Duodenal mucosa (tissue), 2 donors: ENCODE measurements at regions not wholly inside any gene's neighbourhood (a gene's known extent, or its start where the extent isn't known, plus 50 kb on each side); places are given as distances from the start of the nearest gene placed in this dataset.
"Not testable (repeated sequence)": the region's sequence is repeated elsewhere in the genome, so short reads cannot be mapped to it uniquely, and the experiment has no call there.

ENCODE experiments used
- H3K27ac ChIP-seq: one replicate; pipeline ENCODE4 v1.7.0; 2013; ENCODE audit warnings: low read depth, low read length
- H3K27me3 ChIP-seq, 2 donors: one replicate each; pipeline ENCODE4 v1.7.0; 2013; ENCODE audit warnings: low read length in 2 of 2, control low read depth in 1 of 2; ENCODE audit not compliant: insufficient read depth in 2 of 2, control insufficient read depth in 1 of 2
- H3K36me3 ChIP-seq, 2 donors: one replicate each; pipeline ENCODE4 v1.7.0; 2013; ENCODE audit warnings: low read length in 2 of 2, control low read depth in 1 of 2; ENCODE audit not compliant: insufficient read depth in 2 of 2, control insufficient read depth in 1 of 2
- H3K4me1 ChIP-seq, 2 donors: one replicate each; pipeline ENCODE4 v1.7.0; 2013; ENCODE audit warnings: low read length in 2 of 2, control low read depth in 1 of 2; ENCODE audit not compliant: insufficient read depth in 2 of 2, control insufficient read depth in 1 of 2
- H3K4me3 ChIP-seq, 2 donors: one replicate each; pipeline ENCODE4 v1.7.0; 2013; ENCODE audit warnings: low read length in 2 of 2, low read depth in 1 of 2
- H3K9ac ChIP-seq, 2 donors: one replicate each; pipeline ENCODE4 v1.7.0; 2013; ENCODE audit warnings: low read length in 2 of 2, low read depth in 1 of 2
- H3K9me3 ChIP-seq, 2 donors: one replicate each; pipeline ENCODE4 v1.7.0; 2013; ENCODE audit warnings: low read length in 2 of 2, control low read depth in 1 of 2; ENCODE audit not compliant: control insufficient read depth in 1 of 2

- Histone ChIP-seq H3K27ac (no peak overlapping the region), H3K9ac (no peak overlapping the region), H3K36me3 (no peaks in the 10 kb centered on the region), H3K9me3 (no peaks in the 10 kb centered on the region), H3K27me3 (no peaks in the 10 kb centered on the region), H3K4me3 (no peak overlapping the region), H3K4me1 (no peaks in the 10 kb centered on the region)
Measured at GRCh38 chr7:138358850-138359341, 101.2 kb upstream of the TRIM24 start.

GRCh38 chr7:138359870-138360559 is 100.0 kb upstream of the TRIM24 start:
- no peaks in the 10 kb centered on the region for H3K9me3 ChIP-seq
- H3K4me1 ChIP-seq = no peaks in the 10 kb centered on the region
- H3K9ac ChIP-seq = no peak overlapping the region
- H3K27me3 ChIP-seq = no peaks in the 10 kb centered on the region
- H3K36me3 ChIP-seq = no peaks in the 10 kb centered on the region
- no peak overlapping the region for H3K27ac ChIP-seq
- no peak overlapping the region for H3K4me3 ChIP-seq

GRCh38 chr7:138363721-138364120 is 96.3 kb upstream of the TRIM24 start:
- H3K27ac ChIP-seq = no peak overlapping the region
- no peaks in the 10 kb centered on the region for H3K27me3 ChIP-seq
- no peaks in the 10 kb centered on the region for H3K36me3 ChIP-seq
- H3K9me3 ChIP-seq = peaks cover 11 to 21% of the 10 kb centered on the region in 2 donors
- no peak overlapping the region for H3K9ac ChIP-seq
- H3K4me3 ChIP-seq = no peak overlapping the region
- no peaks in the 10 kb centered on the region for H3K4me1 ChIP-seq

- H3K4me1 ChIP-seq, H3K27me3 ChIP-seq, H3K4me3 ChIP-seq, H3K9ac ChIP-seq, H3K27ac ChIP-seq, H3K36me3 ChIP-seq: not testable (repeated sequence)
- peaks cover 23 to 38% of the 10 kb centered on the region in 2 donors for H3K9me3 ChIP-seq
Measured at GRCh38 chr7:138366137-138366536, 93.9 kb upstream of the TRIM24 start.

- H3K36me3 ChIP-seq, H3K27ac ChIP-seq, H3K4me1 ChIP-seq, H3K9ac ChIP-seq, H3K4me3 ChIP-seq, H3K27me3 ChIP-seq: not testable (repeated sequence)
- H3K9me3 ChIP-seq = peaks cover 23 to 44% of the 10 kb centered on the region in 2 donors
Measured at GRCh38 chr7:138366676-138367075, 93.4 kb upstream of the TRIM24 start.

GRCh38 chr7:138369797-138370196 is 90.3 kb upstream of the TRIM24 start:
- Histone ChIP-seq H3K4me3 (no peak overlapping the region), H3K27me3 (no peaks in the 10 kb centered on the region), H3K9me3 (peaks cover 23 to 45% of the 10 kb centered on the region in 2 donors)

GRCh38 chr7:138370956-138371355 is 89.1 kb upstream of the TRIM24 start:
- Histone ChIP-seq H3K4me3 (no peak overlapping the region), H3K9ac (no peak overlapping the region), H3K27me3 (no peaks in the 10 kb centered on the region), H3K9me3 (peaks cover 23 to 39% of the 10 kb centered on the region in 2 donors), H3K27ac (no peak overlapping the region), H3K36me3 (no peaks in the 10 kb centered on the region), H3K4me1 (no peaks in the 10 kb centered on the region)

More at GRCh38 chr7:138369797-138370196, 90.3 kb upstream of the TRIM24 start:
- no peak overlapping the region for H3K9ac ChIP-seq
- no peaks in the 10 kb centered on the region for H3K36me3 ChIP-seq
- H3K27ac ChIP-seq = no peak overlapping the region
- no peaks in the 10 kb centered on the region for H3K4me1 ChIP-seq

- Histone ChIP-seq H3K36me3 (no peaks in the 10 kb centered on the region), H3K9ac (no peak overlapping the region), H3K9me3 (peaks cover 7 to 23% of the 10 kb centered on the region in 2 donors), H3K4me3 (no peak overlapping the region), H3K27me3 (no peaks in the 10 kb centered on the region), H3K27ac (no peak overlapping the region), H3K4me1 (no peaks in the 10 kb centered on the region)
Measured at GRCh38 chr7:138374119-138374693, 85.9 kb upstream of the TRIM24 start.

GRCh38 chr7:138377306-138377705 is 82.8 kb upstream of the TRIM24 start:
- Histone ChIP-seq H3K9me3 (peaks cover 0 to 4% of the 10 kb centered on the region in 2 donors), H3K36me3 (no peaks in the 10 kb centered on the region), H3K27me3 (no peaks in the 10 kb centered on the region), H3K4me3 (no peak overlapping the region), H3K4me1 (no peaks in the 10 kb centered on the region), H3K9ac (no peak overlapping the region), H3K27ac (no peak overlapping the region)

GRCh38 chr7:138378741-138379559 is 81.1 kb upstream of the TRIM24 start:
- Histone ChIP-seq H3K27me3 (no peaks in the 10 kb centered on the region), H3K4me3 (no peak overlapping the region), H3K36me3 (no peaks in the 10 kb centered on the region), H3K9me3 (peaks cover 0 to 4% of the 10 kb centered on the region in 2 donors), H3K9ac (no peak overlapping the region), H3K4me1 (no peaks in the 10 kb centered on the region), H3K27ac (no peak overlapping the region)
